OCI-LY7 (cell line): ENCODE measurements at regions not wholly inside any gene's neighbourhood (a gene's known extent, or its start where the extent isn't known, plus 50 kb on each side); places are given as distances from the start of the nearest gene placed in this dataset.
"Not testable (repeated sequence)": the region's sequence is repeated elsewhere in the genome, so short reads cannot be mapped to it uniquely, and the experiment has no call there.

Experiments
- BruUV-seq: library from RNA; stranded (reverse); fragments of 400-500 nt; replicated peaks from 2 replicates; lab custom pipeline; 2021; lab: Mats Ljungman, UMichigan
- CTCF ChIA-PET: fragments of 300-600 bp; sonication (Branson Sonifier 250); formaldehyde crosslinking; loops from one replicate; lab custom pipeline; 2022; ENCODE audit warnings: antibody characterized with exemption; ENCODE audit not compliant: unreplicated experiment; lab: Charles Lee
- POLR2A ChIA-PET: fragments of 300-600 bp; sonication (Branson Sonifier 250); formaldehyde crosslinking; loops from one replicate; lab custom pipeline; 2022; ENCODE audit warnings: antibody characterized with exemption; lab: Charles Lee
- DNase-seq: peaks from one replicate; pipeline ENCODE4 v3.0.0-alpha.2; 2015; ENCODE audit warnings: low spot score
- H2AFZ ChIP-seq: fragments of 200-600 bp; sonication (generic), shearing (Covaris generic); 2 replicates; pipeline ENCODE4 v1.6.1; 2014; ENCODE audit warnings: mild to moderate bottlenecking, antibody characterized with exemption, low read length, moderate library complexity
- H3K27ac ChIP-seq: fragments of 200-600 bp; sonication (generic); 2 replicates; pipeline ENCODE4 v1.5.1; 2014; ENCODE audit warnings: mixed run types, low read depth, mild to moderate bottlenecking, moderate library complexity, low read length, inconsistent platforms; ENCODE audit not compliant: poor library complexity, severe bottlenecking
- H3K36me3 ChIP-seq: fragments of 200-600 bp; sonication (generic); 2 replicates; pipeline ENCODE4 v1.6.1; 2014; ENCODE audit warnings: mild to moderate bottlenecking, antibody characterized with exemption, low read length, moderate library complexity, mixed read lengths; ENCODE audit not compliant: insufficient read depth
- H3K4me1 ChIP-seq: fragments of 200-600 bp; sonication (generic); 2 replicates; pipeline ENCODE4 v1.5.1; 2014; ENCODE audit warnings: mild to moderate bottlenecking, low read length; ENCODE audit not compliant: insufficient read depth, poor library complexity, severe bottlenecking
- H3K4me2 ChIP-seq: fragments of 200-600 bp; sonication (generic); 2 replicates; pipeline ENCODE4 v1.6.1; 2014; ENCODE audit warnings: mild to moderate bottlenecking, low read length
- H3K4me3 ChIP-seq: fragments of 200-600 bp; sonication (generic); 2 replicates; pipeline ENCODE4 v1.5.1; 2014; ENCODE audit warnings: mild to moderate bottlenecking, low read depth, low read length; ENCODE audit not compliant: poor library complexity, severe bottlenecking
- H3K79me2 ChIP-seq: fragments of 200-600 bp; sonication (generic); 2 replicates; pipeline ENCODE4 v1.6.1; 2016; ENCODE audit warnings: low read depth, mild to moderate bottlenecking, low read length, moderate library complexity, mixed read lengths; ENCODE audit not compliant: insufficient read depth
- H3K9me2 ChIP-seq: fragments of 200-600 bp; sonication (generic); 2 replicates; pipeline ENCODE4 v1.6.1; 2016; ENCODE audit warnings: mild to moderate bottlenecking, low read length, mixed read lengths; ENCODE audit not compliant: insufficient read depth
- H3K9me3 ChIP-seq: fragments of 200-600 bp; sonication (generic); 2 replicates; pipeline ENCODE4 v1.6.1; 2014; ENCODE audit warnings: mild to moderate bottlenecking, mixed run types, low read length, mixed read lengths
- H4K20me1 ChIP-seq: fragments of 200-600 bp; sonication (generic); 2 replicates; pipeline ENCODE4 v1.6.1; 2014; ENCODE audit warnings: mild to moderate bottlenecking, antibody characterized with exemption, low read length, moderate library complexity, mixed read lengths; ENCODE audit not compliant: insufficient read depth
- CTCF ChIP-seq: fragments of 200-600 bp; sonication (generic); conservative IDR thresholded peaks from 2 replicates; pipeline ENCODE4 v1.5.1; 2014; ENCODE audit warnings: mild to moderate bottlenecking, antibody characterized with exemption, low read length, moderate library complexity, mixed read lengths
- EZH2phosphoT487 ChIP-seq: fragments of 200-600 bp; sonication (generic); IDR thresholded peaks from 2 replicates; pipeline ENCODE4 v1.6.1; 2018; ENCODE audit warnings: low read depth, borderline replicate concordance, mild to moderate bottlenecking, mixed run types, antibody characterized with exemption, low read length, moderate library complexity, mixed read lengths
- intact Hi-C: fragments of 100-400 bp; cut with micrococcal nuclease; formaldehyde crosslinking; loops from one replicate; pipeline ENCODE4 v1.10.0; 2022; ENCODE audit not compliant: unreplicated experiment

DNA sequence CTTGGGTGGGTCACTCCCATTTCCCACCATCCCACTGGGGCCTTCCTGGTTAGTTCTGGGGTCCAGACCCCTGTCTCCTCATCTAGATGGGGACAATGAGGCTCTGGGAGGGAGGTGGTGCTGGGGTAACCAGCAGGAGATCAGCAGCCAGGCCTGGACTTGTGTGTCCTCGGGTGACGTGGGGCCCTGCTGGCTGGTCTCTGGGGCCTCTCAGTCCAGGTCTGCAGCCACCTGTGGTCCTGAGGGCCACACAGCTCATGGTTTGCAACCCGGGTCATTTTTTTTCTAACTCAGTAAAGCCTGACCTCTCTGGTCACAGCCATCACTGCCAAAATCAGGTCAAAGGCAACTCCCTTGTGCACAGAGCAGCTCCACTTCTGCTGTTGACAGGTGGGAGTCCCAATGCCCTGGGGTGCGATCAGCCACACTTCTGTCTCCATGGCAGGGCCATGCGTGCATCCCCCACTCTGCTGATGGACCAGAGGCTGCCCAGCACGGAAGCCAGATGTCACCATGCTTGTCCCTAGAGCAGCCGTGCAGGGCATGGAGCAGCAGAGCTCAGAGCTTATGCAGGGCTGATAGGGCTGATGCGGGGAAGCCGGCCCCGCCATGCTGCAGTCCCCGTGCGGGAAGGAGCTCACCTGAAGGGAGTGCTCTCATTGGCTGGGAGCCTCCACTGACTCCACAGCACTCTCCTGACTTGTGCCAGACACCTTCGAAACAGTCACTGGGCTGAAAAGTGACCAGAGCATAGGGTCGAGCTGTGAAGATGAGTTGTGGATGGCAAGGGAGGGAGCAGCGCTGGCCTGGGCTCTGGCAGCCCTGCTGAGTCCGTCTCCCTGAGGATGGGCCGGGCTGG lies 250.9 kb downstream of the ADGRD1 start:
- Histone ChIP-seq H3K36me3 (no peaks in the 10 kb centered on the region), H3K9me2 (no peaks in the 10 kb centered on the region), H2AFZ (no peak overlapping the region), H3K9me3 (no peaks in the 10 kb centered on the region), H3K27ac (no peak overlapping the region), H3K4me2 (no peak overlapping the region), H4K20me1 (no peaks in the 10 kb centered on the region), H3K4me3 (no peak overlapping the region), H3K4me1 (no peaks in the 10 kb centered on the region), H3K79me2 (no peaks in the 10 kb centered on the region)
- POLR2A ChIA-PET = no interaction called here
- intact Hi-C loops = no loop called here
- CTCF ChIA-PET = no interaction called here
- DNase-seq = no peak
- BruUV-seq = no TSS peak
- TF ChIP-seq CTCF (no peak), EZH2phosphoT487 (no peak)

DNA sequence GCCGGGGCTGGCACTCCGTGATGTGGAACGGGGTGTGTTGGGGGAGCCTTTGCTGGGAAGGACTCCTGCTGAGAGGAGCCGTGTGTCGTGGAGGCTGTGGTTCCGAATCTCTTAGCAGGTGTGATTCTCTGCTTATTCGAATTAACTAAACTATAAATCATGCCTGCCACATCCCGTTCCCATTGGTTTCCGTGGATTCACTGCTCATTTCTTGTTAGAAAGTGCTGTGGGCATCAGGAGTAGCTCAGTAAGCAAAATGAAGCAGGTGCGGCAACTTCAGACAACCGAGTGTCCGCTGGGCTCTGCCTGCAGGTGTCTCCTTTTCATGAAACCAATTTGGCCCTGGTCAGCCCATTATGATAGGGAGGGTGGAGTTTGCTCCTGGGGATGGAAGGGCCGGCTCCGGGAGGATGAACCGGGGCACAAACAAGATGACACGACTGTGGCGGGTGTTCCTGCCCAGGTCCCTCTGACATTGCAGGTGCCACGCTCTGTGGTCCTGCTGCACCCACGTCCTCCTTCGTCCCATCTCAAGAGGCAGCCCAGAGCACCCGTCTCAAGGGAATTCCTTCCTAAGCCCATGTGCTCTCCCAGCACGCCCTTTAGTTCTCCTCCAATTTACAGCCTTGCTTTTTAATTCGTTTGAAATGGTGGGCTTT lies 251.7 kb downstream of the ADGRD1 start:
- H2AFZ ChIP-seq, H3K27ac ChIP-seq, H3K9me3 ChIP-seq, BruUV-seq, intact Hi-C loops, CTCF ChIA-PET, H4K20me1 ChIP-seq, H3K36me3 ChIP-seq, H3K4me1 ChIP-seq, H3K4me2 ChIP-seq, DNase-seq, POLR2A ChIA-PET, H3K9me2 ChIP-seq, H3K4me3 ChIP-seq, H3K79me2 ChIP-seq: not testable (repeated sequence)

- H3K27ac ChIP-seq, H3K9me2 ChIP-seq, H4K20me1 ChIP-seq, H3K4me2 ChIP-seq, H3K79me2 ChIP-seq, H3K4me1 ChIP-seq, POLR2A ChIA-PET, intact Hi-C loops, CTCF ChIA-PET, BruUV-seq, H2AFZ ChIP-seq, DNase-seq, H3K36me3 ChIP-seq, H3K9me3 ChIP-seq, H3K4me3 ChIP-seq: not testable (repeated sequence)
Measured at GRCh38 chr12:131206630-131207299, 253.1 kb downstream of the ADGRD1 start.

DNA sequence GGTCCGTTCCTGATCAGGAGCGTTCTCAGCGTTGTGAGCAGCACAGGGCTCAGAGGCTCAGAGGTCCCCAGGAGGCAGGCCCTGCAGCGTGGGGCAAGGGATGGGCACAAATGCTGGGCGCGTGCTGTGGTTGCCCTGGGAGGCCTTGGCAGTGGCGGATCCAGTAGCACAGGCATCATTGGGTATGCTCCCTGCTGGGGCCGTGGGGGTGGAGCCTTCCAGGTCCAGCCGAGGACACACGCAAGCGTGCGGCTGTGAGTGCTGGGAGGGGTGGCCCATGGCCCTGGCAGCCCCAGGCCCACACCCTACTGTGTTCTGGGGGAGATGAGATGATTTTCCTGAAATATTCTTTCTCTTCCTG lies 253.6 kb downstream of the ADGRD1 start:
- intact Hi-C loops, BruUV-seq, H3K4me2 ChIP-seq, H4K20me1 ChIP-seq, H3K27ac ChIP-seq, H3K36me3 ChIP-seq, CTCF ChIA-PET, H3K4me3 ChIP-seq, H3K9me3 ChIP-seq, POLR2A ChIA-PET, H3K4me1 ChIP-seq, H3K9me2 ChIP-seq, H2AFZ ChIP-seq, H3K79me2 ChIP-seq, DNase-seq: not testable (repeated sequence)

GRCh38 chr12:131207841-131208240 lies 254.1 kb downstream of the ADGRD1 start:
- H3K4me3 ChIP-seq, H3K79me2 ChIP-seq, CTCF ChIA-PET, H3K9me3 ChIP-seq, H2AFZ ChIP-seq, POLR2A ChIA-PET, H3K27ac ChIP-seq, H4K20me1 ChIP-seq, DNase-seq, H3K9me2 ChIP-seq, H3K36me3 ChIP-seq, H3K4me1 ChIP-seq, BruUV-seq, intact Hi-C loops, H3K4me2 ChIP-seq: not testable (repeated sequence)
